ENCODE measurements at regions not wholly inside any gene's neighbourhood (a gene's known extent, or its start where the extent isn't known, plus 50 kb on each side); places are given as distances from the start of the nearest gene placed in this dataset.

DNA sequence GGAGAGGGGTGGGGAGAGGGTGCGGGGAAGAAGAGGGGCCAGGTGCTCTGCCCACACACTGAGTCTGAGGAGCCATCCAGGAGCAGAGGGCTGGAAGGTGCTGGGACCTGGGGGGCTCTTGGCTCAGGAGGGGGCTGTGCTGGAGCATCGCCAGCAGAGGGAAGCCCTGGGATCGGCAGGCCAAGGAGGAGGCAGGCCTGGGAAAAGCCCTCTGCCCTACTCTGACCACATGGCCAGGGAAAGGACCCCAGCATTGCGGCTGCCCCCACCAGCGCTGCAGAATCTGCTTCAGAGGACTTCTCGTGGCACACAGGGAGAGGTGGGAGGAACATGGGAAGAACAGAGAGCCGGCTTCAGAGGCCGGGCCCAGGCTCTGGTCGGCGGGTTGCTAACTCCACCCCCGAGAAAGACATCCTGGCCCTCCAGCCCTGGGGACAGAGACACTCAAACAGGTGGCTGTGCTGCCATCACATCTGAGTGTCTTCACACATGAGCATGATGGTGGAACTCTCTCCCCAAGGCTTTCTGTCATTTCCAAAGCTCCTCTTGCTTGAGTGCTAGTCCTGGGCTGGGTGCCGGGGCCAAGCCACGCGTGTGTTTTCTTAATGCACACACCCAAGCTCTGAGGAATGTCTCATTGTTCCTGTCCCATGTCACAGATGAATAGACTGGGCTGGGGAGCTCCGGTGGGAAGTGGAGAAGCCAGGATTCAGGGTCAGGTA lies 1378.0 kb downstream of the BRD1 start:
- FAIRE-seq = no peak

DNA sequence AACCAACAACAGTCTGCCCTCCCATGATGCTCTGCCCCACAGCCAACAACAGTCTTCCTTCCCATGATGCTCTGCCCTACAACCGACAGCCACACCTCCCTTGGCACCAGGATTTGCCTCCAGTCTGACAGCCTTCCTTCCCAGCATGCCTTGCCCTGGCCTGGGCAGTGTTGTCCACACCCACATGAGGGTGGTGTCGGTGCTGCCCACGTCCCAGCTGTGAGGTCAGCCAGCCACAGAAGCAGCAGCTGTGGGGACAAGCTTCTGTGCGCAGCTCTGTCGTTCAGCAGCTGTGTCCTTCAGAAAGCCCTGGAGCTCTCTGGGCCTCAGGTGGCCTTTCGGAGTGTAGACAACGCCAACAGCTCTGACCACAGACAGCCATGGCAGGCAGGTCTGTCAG lies 1378.9 kb downstream of the BRD1 start:
- no peak for FAIRE-seq

DNA sequence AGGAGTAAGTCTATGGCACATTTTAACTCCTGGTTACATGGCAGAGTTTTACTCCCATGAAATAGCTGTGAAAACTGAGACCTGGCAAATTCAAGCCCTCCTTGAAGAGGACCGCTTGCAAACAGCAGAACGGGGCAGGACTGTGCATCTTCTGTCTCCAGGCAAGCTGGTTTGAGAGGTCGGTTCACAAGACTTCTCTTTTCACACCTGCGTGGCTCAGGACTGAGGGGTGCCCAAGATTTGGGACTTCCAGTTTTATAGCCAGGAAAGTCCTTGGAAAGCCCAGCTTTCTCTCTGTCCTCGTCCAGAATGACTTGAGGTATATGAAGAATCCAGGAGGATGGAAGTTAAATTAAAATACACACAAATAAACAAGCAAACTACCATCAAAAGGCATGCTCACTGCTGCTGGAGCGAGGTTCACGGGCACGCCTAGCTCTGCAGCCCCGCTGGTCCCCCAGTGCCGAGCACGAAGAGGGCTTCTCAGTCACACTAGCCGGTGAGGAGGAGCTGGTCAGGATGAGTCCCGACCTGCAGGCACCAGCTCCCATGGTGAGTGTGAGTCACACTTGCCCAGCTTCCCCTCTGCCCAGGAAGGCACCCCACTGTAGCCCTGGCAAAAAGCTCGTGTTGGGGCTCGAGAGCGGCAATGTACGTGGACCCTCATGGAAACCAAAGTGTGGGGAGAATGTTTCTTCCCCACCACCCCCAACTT lies 1382.4 kb downstream of the BRD1 start:
- FAIRE-seq = no peak

- no peak for FAIRE-seq
These were observed 1383.2 kb downstream of the BRD1 start for GRCh38 chr22:48444320-48445112.

DNA sequence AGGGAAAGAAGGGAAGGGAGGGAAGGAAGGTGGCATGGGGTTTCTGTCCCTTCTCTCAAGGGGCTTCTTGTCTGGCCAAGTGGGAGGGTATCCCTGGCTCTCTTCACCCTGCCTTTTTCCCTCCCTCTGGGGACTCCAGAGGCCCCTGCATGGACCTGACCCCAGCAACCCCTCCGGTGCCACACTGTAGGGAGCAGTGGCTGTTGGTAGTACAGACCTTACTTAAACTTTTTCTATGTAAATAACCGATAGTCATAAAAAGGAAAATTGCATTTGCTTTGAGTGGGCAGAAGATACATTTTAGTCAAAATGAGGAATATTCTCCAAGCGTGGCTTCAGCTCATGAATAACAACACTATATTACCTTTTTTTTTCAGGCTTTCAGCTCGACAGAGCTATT lies 1384.0 kb downstream of the BRD1 start:
- FAIRE-seq = no peak

DNA sequence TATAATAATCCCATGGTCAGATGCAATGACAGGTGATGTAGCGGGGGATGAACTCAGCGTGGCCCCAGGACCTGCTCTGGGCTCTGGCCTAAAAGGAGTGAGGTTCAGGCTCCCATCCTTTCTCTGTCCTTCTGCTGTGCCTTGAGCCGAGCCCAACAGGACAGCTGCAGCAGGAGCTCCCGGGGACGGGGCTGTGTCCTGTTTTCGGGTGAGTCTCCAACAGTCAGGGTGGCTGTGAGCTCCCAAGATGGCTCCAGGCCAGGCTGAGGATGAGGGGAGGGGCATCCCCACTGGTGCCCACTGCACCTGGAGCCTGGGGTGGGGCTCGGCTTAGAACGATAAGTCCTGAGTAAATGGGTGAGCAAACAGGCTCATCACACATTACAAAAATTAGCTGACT lies 1385.0 kb downstream of the BRD1 start:
- FAIRE-seq = no peak

DNA sequence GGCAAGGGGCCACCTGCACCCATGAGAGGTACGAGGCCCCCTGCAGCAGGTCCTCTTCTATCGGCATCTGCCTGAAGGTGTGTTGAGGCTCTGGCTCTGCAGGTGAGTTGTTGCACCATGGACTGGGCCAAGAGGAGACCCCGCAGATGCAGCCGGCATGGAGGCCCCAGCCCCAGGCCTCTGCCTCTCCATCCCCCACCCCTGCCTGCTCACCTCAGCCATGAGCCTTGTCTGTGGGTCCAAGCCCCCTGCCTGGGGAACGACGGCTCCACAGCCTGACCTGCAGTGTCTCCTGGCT lies 1386.2 kb downstream of the BRD1 start:
- FAIRE-seq = no peak

DNA sequence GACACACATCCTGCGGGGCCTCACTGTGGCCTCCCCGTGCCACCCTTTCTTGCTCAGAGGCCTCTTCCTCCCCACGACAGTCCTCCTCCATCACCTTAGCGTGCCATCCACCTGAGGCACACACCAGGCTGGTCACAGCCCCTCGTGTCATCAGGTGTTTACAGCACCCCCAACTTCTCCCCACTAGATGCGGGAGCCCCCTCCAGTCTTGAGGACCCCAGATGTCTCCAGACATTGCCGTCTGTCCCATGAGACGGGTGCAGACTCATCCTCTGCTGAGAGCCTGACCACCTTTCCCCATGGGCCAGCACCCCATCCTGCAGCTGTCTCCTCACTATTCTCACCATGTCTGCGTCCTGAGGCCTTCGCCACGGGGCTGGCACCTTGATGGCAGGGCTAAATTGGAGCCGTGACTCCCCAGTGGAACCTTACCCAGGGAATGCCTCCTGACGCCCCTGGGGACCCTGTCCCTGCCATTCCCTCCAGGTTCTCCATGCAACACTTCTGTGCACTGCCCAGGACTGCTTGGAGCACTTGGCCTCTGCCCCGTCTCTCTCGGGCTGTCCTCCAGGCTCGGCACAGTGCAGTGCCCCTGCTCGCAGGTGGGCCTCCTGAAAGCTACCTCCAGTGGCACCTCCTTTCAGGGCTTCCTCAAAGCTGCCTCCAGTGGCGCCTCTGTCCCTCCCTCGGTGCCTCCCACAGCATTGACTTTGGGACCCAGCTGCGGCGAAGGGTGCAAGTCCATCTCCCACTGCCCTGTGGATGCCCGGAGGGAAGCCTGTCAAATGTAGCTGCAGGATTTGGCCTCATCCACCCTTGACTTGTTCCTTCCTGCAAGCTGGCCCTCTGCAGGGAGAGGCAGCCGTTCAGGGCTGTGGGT lies 1386.8 kb downstream of the BRD1 start:
- FAIRE-seq = no peak

- no peak for FAIRE-seq
These were observed 1387.5 kb downstream of the BRD1 start for GRCh38 chr22:48440176-48440575.

- no peak for FAIRE-seq
These were observed 1388.0 kb downstream of the BRD1 start for GRCh38 chr22:48439560-48440135.

DNA sequence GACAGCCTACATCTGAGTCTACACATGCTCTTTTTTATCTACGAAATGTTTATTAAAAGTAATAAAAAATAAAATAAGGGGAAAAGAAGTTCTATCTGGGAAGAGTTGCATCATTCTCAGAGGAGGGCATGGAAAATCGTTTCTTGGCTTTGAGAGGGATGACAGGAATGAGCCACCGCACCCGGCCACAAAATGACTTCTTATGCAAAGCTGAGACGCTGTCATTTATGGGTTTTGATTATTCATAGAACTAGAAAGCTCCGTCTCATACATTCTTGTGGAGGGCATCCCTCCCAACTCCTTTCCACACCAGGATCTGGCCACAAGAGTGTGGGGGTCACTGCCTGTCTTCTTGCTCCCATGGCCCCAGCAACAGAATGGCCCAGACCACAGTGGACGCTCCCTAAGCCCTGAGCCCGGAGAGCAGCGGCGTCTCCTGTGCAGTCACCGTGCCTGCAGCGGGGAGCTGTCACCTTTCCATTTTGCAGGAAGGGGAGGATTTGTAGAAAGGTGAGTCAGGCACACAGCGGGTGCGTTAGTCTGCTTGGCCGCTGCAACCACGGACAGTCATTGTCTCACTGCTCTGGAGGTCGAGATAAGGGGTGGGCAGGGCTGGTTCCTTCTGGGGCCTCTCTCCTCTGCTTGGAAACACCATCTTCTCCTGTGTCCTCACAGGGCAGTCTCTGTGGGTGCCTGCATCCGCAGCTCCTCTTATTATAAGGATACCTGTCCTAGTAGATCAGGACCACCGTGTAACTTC lies 1388.7 kb downstream of the BRD1 start:
- FAIRE-seq = no peak

- no peak for FAIRE-seq
These were observed 1389.6 kb downstream of the BRD1 start for GRCh38 chr22:48438096-48438495.

- no peak for FAIRE-seq
These were observed 1391.3 kb downstream of the BRD1 start for GRCh38 chr22:48436201-48436931.

- no peak for FAIRE-seq
These were observed 1392.8 kb downstream of the BRD1 start for GRCh38 chr22:48434868-48435250.

GRCh38 chr22:48434156-48434867 lies 1393.4 kb downstream of the BRD1 start:
- FAIRE-seq = no peak

DNA sequence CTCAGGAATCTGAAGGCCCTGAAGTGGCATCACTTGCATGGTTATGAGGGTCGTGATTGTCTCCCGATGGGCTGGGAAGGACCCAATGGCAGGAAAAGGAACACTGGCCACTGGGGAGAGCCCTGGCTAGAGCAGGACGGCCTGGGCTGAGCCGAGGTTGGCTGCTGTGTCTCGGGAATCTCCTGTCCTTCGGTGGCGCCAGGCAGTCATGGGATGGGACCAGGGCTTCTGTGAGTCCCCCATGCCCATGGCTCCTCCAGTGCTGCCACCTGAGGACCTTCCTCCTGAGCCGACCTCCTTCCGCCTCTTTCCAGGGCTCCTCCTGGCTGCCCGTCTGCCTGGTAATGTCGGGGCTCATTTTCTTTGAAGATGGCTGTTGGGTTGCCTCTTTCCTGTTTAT lies 1394.0 kb downstream of the BRD1 start:
- no peak for FAIRE-seq

- FAIRE-seq = no peak
These were observed 1394.7 kb downstream of the BRD1 start for GRCh38 chr22:48432781-48433518.

DNA sequence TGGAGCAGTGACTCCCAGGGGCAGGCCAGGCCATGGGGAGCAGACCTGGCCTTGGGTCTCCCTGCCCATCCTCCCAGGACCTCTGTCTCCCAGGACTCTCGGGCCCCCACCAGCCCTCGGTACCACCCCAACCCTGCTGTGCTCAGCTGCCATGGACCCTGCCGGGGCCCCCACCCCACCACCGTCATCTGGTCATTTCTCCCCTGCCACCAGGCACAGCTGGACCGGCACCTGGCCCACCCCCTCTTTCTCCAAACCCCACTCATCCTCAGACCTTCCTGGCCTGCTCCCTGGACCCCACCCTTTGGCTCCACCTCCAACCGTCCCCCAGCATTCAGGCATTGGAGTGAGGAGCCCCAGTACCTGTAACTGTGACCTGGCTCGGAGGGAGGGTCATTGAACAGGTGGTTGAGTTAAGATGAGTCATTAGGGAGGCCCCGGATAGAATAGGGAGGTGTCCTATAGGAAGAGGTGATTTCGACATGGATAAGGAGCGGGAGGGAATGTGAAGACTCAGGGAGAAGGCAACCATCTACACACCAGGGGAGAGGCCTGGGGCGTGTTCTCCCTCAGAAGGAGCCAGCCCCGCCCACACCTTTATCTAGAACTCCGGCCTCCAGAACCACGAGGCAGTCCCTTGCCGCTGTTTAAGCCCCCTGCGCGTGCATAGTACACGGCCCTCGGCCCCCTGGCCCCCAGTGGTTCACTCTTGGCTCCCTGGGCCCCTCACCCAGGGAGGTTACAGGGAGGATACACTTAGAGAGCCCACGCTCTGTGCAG lies 1395.9 kb downstream of the BRD1 start:
- FAIRE-seq = no peak

GRCh38 chr22:48431014-48431413 lies 1396.7 kb downstream of the BRD1 start:
- FAIRE-seq = no peak
